LNCAP (cell line): ENCODE measurements at regions not wholly inside any gene's neighbourhood (a gene's known extent, or its start where the extent isn't known, plus 50 kb on each side); places are given as distances from the start of the nearest gene placed in this dataset.

Experiments used
- CTCF ChIP-seq: fragments of 450-650 bp; IDR thresholded peaks from 2 replicates; pipeline ENCODE4 v1.5.1; 2017; ENCODE audit warnings: mild to moderate bottlenecking

GRCh38 chr9:90996154-90997065, 194.8 kb downstream of the SYK start:
- TF ChIP-seq CTCF, result no peak

- no peak for TF ChIP-seq CTCF
These were observed 197.0 kb downstream of the SYK start for GRCh38 chr9:90998573-90998972.

- TF ChIP-seq CTCF, result no peak
These were observed 198.1 kb downstream of the SYK start for GRCh38 chr9:90999425-91000397.

- no peak for TF ChIP-seq CTCF
These were observed 199.6 kb downstream of the SYK start for GRCh38 chr9:91001146-91001611.

GRCh38 chr9:91004484-91004883, 202.9 kb downstream of the SYK start:
- TF ChIP-seq CTCF, result no peak

GRCh38 chr9:91004992-91005391, 203.4 kb downstream of the SYK start:
- no peak for TF ChIP-seq CTCF

- no peak for TF ChIP-seq CTCF
These were observed 204.4 kb downstream of the SYK start for GRCh38 chr9:91006046-91006445.
